A673 (cell line): ENCODE measurements at regions not wholly inside any gene's neighbourhood (a gene's known extent, or its start where the extent isn't known, plus 50 kb on each side); places are given as distances from the start of the nearest gene placed in this dataset.
"Not testable (repeated sequence)": the region's sequence is repeated elsewhere in the genome, so short reads cannot be mapped to it uniquely, and the experiment has no call there.

Source experiments
- CTCF ChIP-seq: fragments of 300-800, 200-600 bp; sonication (generic); conservative IDR thresholded peaks from 2 replicates; pipeline ENCODE4 v1.5.1; 2017; ENCODE audit warnings: low read depth, mild to moderate bottlenecking, antibody characterized with exemption, low read length, moderate library complexity, mixed read lengths
- EZH2 ChIP-seq: fragments of 200-600 bp; sonication (generic); IDR thresholded peaks from 2 replicates; pipeline ENCODE4 v1.6.1; 2017; ENCODE audit warnings: borderline replicate concordance, low read depth, mild to moderate bottlenecking, mixed read lengths, antibody characterized with exemption, low read length; ENCODE audit not compliant: poor library complexity, severe bottlenecking

DNA sequence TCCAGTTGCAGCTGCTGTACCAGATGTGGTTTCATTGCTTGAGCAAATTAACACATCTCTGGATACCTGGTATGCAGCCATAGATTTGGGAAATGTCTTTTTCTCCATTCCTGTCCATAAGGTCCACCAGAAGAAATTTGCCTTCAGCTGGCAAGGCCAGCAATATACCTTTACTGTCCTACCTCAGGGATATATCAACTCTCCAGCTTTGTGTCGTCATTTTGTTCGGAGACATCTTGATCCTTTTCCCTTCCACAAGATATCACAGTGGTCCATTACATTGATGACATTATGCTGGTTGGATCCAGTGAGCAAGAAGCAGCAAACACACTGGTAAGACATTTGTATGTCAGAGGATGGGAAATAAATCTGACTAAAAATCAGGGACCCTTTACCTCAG is 576.1 kb upstream of the FBXO33 start:
- TF ChIP-seq CTCF, EZH2: not testable (repeated sequence)
